ENCODE measurements at regions not wholly inside any gene's neighbourhood (a gene's known extent, or its start where the extent isn't known, plus 50 kb on each side); places are given as distances from the start of the nearest gene placed in this dataset.

GRCh38 chr17:21482189-21482865, 106.2 kb downstream of the KCNJ12 start:
- TF ChIP-seq TAF1 (IDR thresholded peaks at IDR 0.05; ENCODE audit: borderline replicate concordance, insufficient read depth, low read length) (no peak), POLR2AphosphoS5 (IDR thresholded peaks at IDR 0.05; ENCODE audit: low read depth, low read length) (no peak), REST (IDR thresholded peaks at IDR 0.05; ENCODE audit: insufficient read depth in 1 of 2, low read depth in 2 of 2, low read length in 2 of 2) (no peak), SIN3A (IDR thresholded peaks at IDR 0.05; ENCODE audit: borderline replicate concordance, insufficient read depth, low read length) (no peak), FOXP2 (optimal IDR thresholded peaks at IDR 0.05; ENCODE audit: borderline replicate concordance, extremely low read depth, extremely low read length, insufficient read depth) (no peak)

GRCh38 chr17:21493993-21494392, 117.8 kb downstream of the KCNJ12 start:
- TF ChIP-seq POLR2AphosphoS5 (IDR thresholded peaks at IDR 0.05; ENCODE audit: low read depth, low read length) (no peak), SIN3A (IDR thresholded peaks at IDR 0.05; ENCODE audit: borderline replicate concordance, insufficient read depth, low read length) (no peak), REST (IDR thresholded peaks at IDR 0.05; ENCODE audit: insufficient read depth in 1 of 2, low read depth in 2 of 2, low read length in 2 of 2) (no peak), TAF1 (IDR thresholded peaks at IDR 0.05; ENCODE audit: borderline replicate concordance, insufficient read depth, low read length) (no peak), FOXP2 (optimal IDR thresholded peaks at IDR 0.05; ENCODE audit: borderline replicate concordance, extremely low read depth, extremely low read length, insufficient read depth) (no peak)

- TF ChIP-seq TAF1 (IDR thresholded peaks at IDR 0.05; ENCODE audit: borderline replicate concordance, insufficient read depth, low read length), result no peak
- TF ChIP-seq POLR2AphosphoS5 (IDR thresholded peaks at IDR 0.05; ENCODE audit: low read depth, low read length), result no peak
- TF ChIP-seq SIN3A (IDR thresholded peaks at IDR 0.05; ENCODE audit: borderline replicate concordance, insufficient read depth, low read length), result no peak
- TF ChIP-seq FOXP2 (optimal IDR thresholded peaks at IDR 0.05; ENCODE audit: borderline replicate concordance, extremely low read depth, extremely low read length, insufficient read depth), result no peak
- TF ChIP-seq REST (IDR thresholded peaks at IDR 0.05; ENCODE audit: insufficient read depth in 1 of 2, low read depth in 2 of 2, low read length in 2 of 2), result no peak
Observed at GRCh38 chr17:21495281-21495680, 119.1 kb downstream of the KCNJ12 start.

- TF ChIP-seq POLR2AphosphoS5 (IDR thresholded peaks at IDR 0.05; ENCODE audit: low read depth, low read length), result no peak
- no peak for TF ChIP-seq SIN3A (IDR thresholded peaks at IDR 0.05; ENCODE audit: borderline replicate concordance, insufficient read depth, low read length)
- TF ChIP-seq REST (IDR thresholded peaks at IDR 0.05; ENCODE audit: insufficient read depth in 1 of 2, low read depth in 2 of 2, low read length in 2 of 2), result no peak
- TF ChIP-seq TAF1 (IDR thresholded peaks at IDR 0.05; ENCODE audit: borderline replicate concordance, insufficient read depth, low read length), result no peak
- no peak for TF ChIP-seq FOXP2 (optimal IDR thresholded peaks at IDR 0.05; ENCODE audit: borderline replicate concordance, extremely low read depth, extremely low read length, insufficient read depth)
Observed at GRCh38 chr17:21500064-21500463, 123.9 kb downstream of the KCNJ12 start.
